GM12891 (cell line): ENCODE measurements at regions not wholly inside any gene's neighbourhood (a gene's known extent, or its start where the extent isn't known, plus 50 kb on each side); places are given as distances from the start of the nearest gene placed in this dataset.

Experiments used
- POLR2A ChIP-seq: IDR thresholded peaks from 2 replicates; pipeline ENCODE4 v1.6.1; 2011; ENCODE audit warnings: low read depth, low read length, control low read depth
- POLR2AphosphoS5 ChIP-seq: IDR thresholded peaks from 2 replicates; pipeline ENCODE4 v1.6.1; 2011; ENCODE audit warnings: low read depth, low read length, control low read depth
- POU2F2 ChIP-seq: IDR thresholded peaks from 2 replicates; pipeline ENCODE4 v1.6.1; 2011; ENCODE audit warnings: low read depth, mild to moderate bottlenecking, control low read depth, low read length, moderate library complexity
- SPI1 ChIP-seq: IDR thresholded peaks from 2 replicates; pipeline ENCODE4 v1.6.1; 2011; ENCODE audit warnings: low read depth, low read length, control low read depth
- TAF1 ChIP-seq: IDR thresholded peaks from 2 replicates; pipeline ENCODE4 v1.6.1; 2011; ENCODE audit warnings: low read depth, low read length, control low read depth

GRCh38 chr9:115300116-115300515 lies 182.2 kb upstream of the TNC start:
- TF ChIP-seq POLR2A (no peak), TAF1 (no peak), POLR2AphosphoS5 (no peak), POU2F2 (no peak), SPI1 (no peak)
